H9 (cell line): ENCODE measurements at regions not wholly inside any gene's neighbourhood (a gene's known extent, or its start where the extent isn't known, plus 50 kb on each side); places are given as distances from the start of the nearest gene placed in this dataset.

Source experiments
- DNase-seq: peaks from one replicate; pipeline ENCODE4 v3.0.0-alpha.2; 2017
- H2AFZ ChIP-seq: one replicate; pipeline ENCODE4 v1.6.1; 2013; ENCODE audit warnings: mild to moderate bottlenecking, low read length, control low read depth, moderate library complexity
- H2AK5ac ChIP-seq: 2 replicates; pipeline ENCODE4 v1.6.1; 2013; ENCODE audit warnings: low read length, control low read depth, mixed read lengths; ENCODE audit not compliant: insufficient read length
- H2BK120ac ChIP-seq: one replicate; pipeline ENCODE4 v1.6.1; 2013; ENCODE audit warnings: low read depth, mild to moderate bottlenecking, low read length, control low read depth, inconsistent platforms; ENCODE audit not compliant: poor library complexity, severe bottlenecking
- H2BK12ac ChIP-seq: 2 replicates; pipeline ENCODE4 v1.6.1; 2013; ENCODE audit warnings: low read length, control low read depth, mixed read lengths, low read depth; ENCODE audit not compliant: insufficient read length
- H2BK15ac ChIP-seq: 2 replicates; pipeline ENCODE4 v1.6.1; 2013; ENCODE audit warnings: low read depth, low read length, control low read depth
- H2BK20ac ChIP-seq: one replicate; pipeline ENCODE4 v1.6.1; 2013; ENCODE audit warnings: low read depth, mild to moderate bottlenecking, low read length, control low read depth, inconsistent platforms; ENCODE audit not compliant: poor library complexity, severe bottlenecking
- H2BK5ac ChIP-seq: 2 replicates; pipeline ENCODE4 v1.6.1; 2013; ENCODE audit warnings: low read length, control low read depth, mixed read lengths; ENCODE audit not compliant: insufficient read length
- H3K14ac ChIP-seq: 2 replicates; pipeline ENCODE4 v1.6.1; 2013; ENCODE audit warnings: low read length, control low read depth; ENCODE audit not compliant: insufficient read depth
- H3K18ac ChIP-seq: 2 replicates; pipeline ENCODE4 v1.6.1; 2013; ENCODE audit warnings: low read depth, mild to moderate bottlenecking, mixed read lengths, low read length, control low read depth; ENCODE audit not compliant: insufficient read length
- H3K23ac ChIP-seq: 2 replicates; pipeline ENCODE4 v1.6.1; 2013; ENCODE audit warnings: low read length, control low read depth, mixed read lengths, low read depth; ENCODE audit not compliant: insufficient read length
- H3K23me2 ChIP-seq: 2 replicates; pipeline ENCODE4 v1.6.1; 2013; ENCODE audit warnings: low read depth, mild to moderate bottlenecking, mixed read lengths, low read length, control low read depth; ENCODE audit not compliant: insufficient read length, poor library complexity, severe bottlenecking
- H3K27ac ChIP-seq: 2 replicates; pipeline ENCODE4 v1.5.1; 2013; ENCODE audit warnings: low read length, control low read depth, mixed read lengths, low read depth; ENCODE audit not compliant: insufficient read length
- H3K27me3 ChIP-seq: 2 replicates; pipeline ENCODE4 v1.6.1; 2013; ENCODE audit warnings: low read length, control low read depth, inconsistent platforms; ENCODE audit not compliant: insufficient read depth
- H3K4ac ChIP-seq: 2 replicates; pipeline ENCODE4 v1.6.1; 2013; ENCODE audit warnings: low read depth, mild to moderate bottlenecking, control low read depth, inconsistent platforms, low read length, moderate library complexity
- H3K4me1 ChIP-seq: 2 replicates; pipeline ENCODE4 v1.6.1; 2013; ENCODE audit warnings: low read length, control low read depth, inconsistent platforms; ENCODE audit not compliant: insufficient read depth
- H3K4me2 ChIP-seq: 2 replicates; pipeline ENCODE4 v1.6.1; 2013; ENCODE audit warnings: low read length, control low read depth, mixed read lengths; ENCODE audit not compliant: insufficient read length, insufficient read depth
- H3K56ac ChIP-seq: 2 replicates; pipeline ENCODE4 v1.6.1; 2013; ENCODE audit warnings: low read depth, mild to moderate bottlenecking, mixed read lengths, low read length, control low read depth; ENCODE audit not compliant: insufficient read length
- H3K79me1 ChIP-seq: 2 replicates; pipeline ENCODE4 v1.6.1; 2013; ENCODE audit warnings: low read depth, mild to moderate bottlenecking, moderate library complexity, low read length, control low read depth, inconsistent platforms; ENCODE audit not compliant: insufficient read depth, poor library complexity, severe bottlenecking
- H3K79me2 ChIP-seq: 2 replicates; pipeline ENCODE4 v1.6.1; 2013; ENCODE audit warnings: low read length, control low read depth, inconsistent platforms; ENCODE audit not compliant: insufficient read depth
- H3K9ac ChIP-seq: 2 replicates; pipeline ENCODE4 v1.6.1; 2013; ENCODE audit warnings: low read length, control low read depth, mixed read lengths; ENCODE audit not compliant: insufficient read length; ENCODE audit errors: extremely low read depth
- H3K9me3 ChIP-seq: one replicate; pipeline ENCODE4 v1.6.1; 2013; ENCODE audit warnings: low read depth, low read length, inconsistent platforms; ENCODE audit not compliant: control insufficient read depth
- H3T11ph ChIP-seq: one replicate; pipeline ENCODE4 v1.6.1; 2013; ENCODE audit warnings: mild to moderate bottlenecking, low read length, control low read depth, inconsistent platforms
- H4K20me1 ChIP-seq: one replicate; pipeline ENCODE4 v1.6.1; 2013; ENCODE audit not compliant: control insufficient read depth, insufficient read length, insufficient read depth
- H4K5ac ChIP-seq: 2 replicates; pipeline ENCODE4 v1.6.1; 2013; ENCODE audit warnings: low read depth, mild to moderate bottlenecking, mixed read lengths, low read length, control low read depth; ENCODE audit not compliant: insufficient read length
- H4K8ac ChIP-seq: replicated peaks from 2 replicates; pipeline ENCODE4 v1.6.1; 2013; ENCODE audit warnings: low read length, control low read depth, mixed read lengths, low read depth; ENCODE audit not compliant: insufficient read length
- H4K91ac ChIP-seq: 2 replicates; pipeline ENCODE4 v1.6.1; 2013; ENCODE audit warnings: low read depth, mild to moderate bottlenecking, moderate library complexity, mixed read lengths, low read length, control low read depth; ENCODE audit not compliant: insufficient read length
- H3K27ac Mint-ChIP-seq, 3 experiments: 2 replicates in 2 of 3; 3 replicates in 1 of 3; pipeline ENCODE4 v1.8.0; 2020 to 2021; ENCODE audit warnings: mixed read lengths in 3 of 3, mild to moderate bottlenecking in 1 of 3, moderate library complexity in 1 of 3
- H3K27me3 Mint-ChIP-seq: 2 replicates; pipeline ENCODE4 v1.8.0; 2021; ENCODE audit warnings: low read depth, mild to moderate bottlenecking, moderate library complexity, mixed read lengths
- H3K36me3 Mint-ChIP-seq, 3 experiments: 2 replicates in 2 of 3; 3 replicates in 1 of 3; pipeline ENCODE4 v1.8.0; 2020 to 2021; ENCODE audit warnings: low read depth in 3 of 3, mixed read lengths in 3 of 3; ENCODE audit not compliant: insufficient read depth in 1 of 3
- H3K4me1 Mint-ChIP-seq, 2 experiments: 2 replicates each; pipeline ENCODE4 v1.8.0; 2020; ENCODE audit warnings: mixed read lengths in 2 of 2
- H3K4me3 Mint-ChIP-seq, 2 experiments: 2 replicates in 1 of 2; 3 replicates in 1 of 2; pipeline ENCODE4 v1.8.0; 2020 to 2021; ENCODE audit warnings: mild to moderate bottlenecking in 2 of 2, mixed read lengths in 2 of 2, moderate library complexity in 1 of 2
- H3K9me3 Mint-ChIP-seq, 2 experiments: 2 replicates in 1 of 2; 3 replicates in 1 of 2; pipeline ENCODE4 v1.8.0; 2020; ENCODE audit warnings: mild to moderate bottlenecking in 2 of 2, mixed read lengths in 2 of 2, moderate library complexity in 1 of 2
- WGBS: extraction: QIAGEN DNeasy Blood & Tissue Kit; methylation state at CpG from one replicate; pipeline ENCODE4 v1.1.7; 2013; ENCODE audit warnings: missing lambda C conversion rate, low lambda C conversion rate, mixed read lengths; ENCODE audit not compliant: insufficient read length; ENCODE audit errors: extremely low coverage; 5-methylcytosine and 5-hydroxymethylcytosine counted together
- TF ChIP-seq, protein P1 (sequence below): fragments of 200-600 bp; sonication (generic); conservative IDR thresholded peaks from 3 replicates; pipeline ENCODE4 v1.8.0; 2021; ENCODE audit warnings: antibody characterized with exemption, mild to moderate bottlenecking

DNA sequence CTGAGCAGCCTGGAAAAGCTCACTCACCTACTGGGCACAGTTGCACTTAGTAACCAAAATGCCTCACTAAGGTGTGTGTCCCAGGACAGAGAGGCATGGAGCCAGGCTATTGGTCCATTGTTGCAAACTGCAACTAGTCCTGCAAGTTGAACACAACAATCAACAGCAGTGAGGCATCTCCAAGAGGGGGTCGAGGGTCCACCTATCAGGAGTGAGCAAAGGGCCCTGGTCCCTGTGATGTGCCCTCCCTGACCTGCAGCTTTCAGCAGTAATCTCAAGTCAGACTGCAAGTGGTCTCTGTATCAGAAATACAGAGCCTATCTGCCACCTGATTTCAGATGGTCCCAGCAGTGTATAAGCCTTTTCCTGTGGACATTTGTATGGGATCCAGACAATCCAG, 50.2 kb upstream of the TGM3 start:
- no peaks in the 10 kb centered on the region; a peak in 2 of 5 replicates for H3K9me3 Mint-ChIP-seq
- H3T11ph ChIP-seq, result no peak overlapping the region
- H3K23me2 ChIP-seq, result no peaks in the 10 kb centered on the region
- H2BK12ac ChIP-seq, result no peak overlapping the region
- H2BK20ac ChIP-seq, result no peak overlapping the region
- H4K20me1 ChIP-seq, result no peaks in the 10 kb centered on the region
- H3K18ac ChIP-seq, result no peak overlapping the region
- peaks cover 25 to 31% of the 10 kb centered on the region in 2 experiments for H3K4me1 Mint-ChIP-seq
- TF ChIP-seq, protein P1, sequence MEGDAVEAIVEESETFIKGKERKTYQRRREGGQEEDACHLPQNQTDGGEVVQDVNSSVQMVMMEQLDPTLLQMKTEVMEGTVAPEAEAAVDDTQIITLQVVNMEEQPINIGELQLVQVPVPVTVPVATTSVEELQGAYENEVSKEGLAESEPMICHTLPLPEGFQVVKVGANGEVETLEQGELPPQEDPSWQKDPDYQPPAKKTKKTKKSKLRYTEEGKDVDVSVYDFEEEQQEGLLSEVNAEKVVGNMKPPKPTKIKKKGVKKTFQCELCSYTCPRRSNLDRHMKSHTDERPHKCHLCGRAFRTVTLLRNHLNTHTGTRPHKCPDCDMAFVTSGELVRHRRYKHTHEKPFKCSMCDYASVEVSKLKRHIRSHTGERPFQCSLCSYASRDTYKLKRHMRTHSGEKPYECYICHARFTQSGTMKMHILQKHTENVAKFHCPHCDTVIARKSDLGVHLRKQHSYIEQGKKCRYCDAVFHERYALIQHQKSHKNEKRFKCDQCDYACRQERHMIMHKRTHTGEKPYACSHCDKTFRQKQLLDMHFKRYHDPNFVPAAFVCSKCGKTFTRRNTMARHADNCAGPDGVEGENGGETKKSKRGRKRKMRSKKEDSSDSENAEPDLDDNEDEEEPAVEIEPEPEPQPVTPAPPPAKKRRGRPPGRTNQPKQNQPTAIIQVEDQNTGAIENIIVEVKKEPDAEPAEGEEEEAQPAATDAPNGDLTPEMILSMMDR, result no peak
- peak overlapping the region in 1 of 3 experiments; percentile 88; a peak in 2 of 7 replicates for H3K27ac Mint-ChIP-seq
- WGBS, result no CpG with 5 or more reads among the region's 1 CpG
- H2AK5ac ChIP-seq, result no peak overlapping the region
- no peaks in the 10 kb centered on the region for H3K79me2 ChIP-seq
- H3K56ac ChIP-seq, result no peak overlapping the region
- no peaks in the 10 kb centered on the region for H3K9me3 ChIP-seq
- H3K27ac ChIP-seq, result no peak overlapping the region
- no peaks in the 10 kb centered on the region for H3K79me1 ChIP-seq
- H2AFZ ChIP-seq, result no peak overlapping the region
- no peak overlapping the region for H3K4me3 Mint-ChIP-seq
- H3K9ac ChIP-seq, result no peak overlapping the region
- H2BK15ac ChIP-seq, result no peak overlapping the region
- no peak overlapping the region for H4K91ac ChIP-seq
- no peaks in the 10 kb centered on the region for H3K36me3 Mint-ChIP-seq
- H3K4me1 ChIP-seq, result no peaks in the 10 kb centered on the region; the same call in 1 of the 2 replicates
- no peak overlapping the region for H2BK120ac ChIP-seq
- no peak overlapping the region for H4K8ac ChIP-seq
- no peak overlapping the region for H2BK5ac ChIP-seq
- peaks cover 2% of the 10 kb centered on the region for H3K27me3 Mint-ChIP-seq
- no peak overlapping the region for H3K4ac ChIP-seq
- DNase-seq, result no peak
- H3K23ac ChIP-seq, result no peak overlapping the region
- no peak overlapping the region for H3K14ac ChIP-seq
- no peaks in the 10 kb centered on the region for H3K27me3 ChIP-seq
- no peak overlapping the region for H3K4me2 ChIP-seq
- H4K5ac ChIP-seq, result no peak overlapping the region
